ENCODE measurements at regions not wholly inside any gene's neighbourhood (a gene's known extent, or its start where the extent isn't known, plus 50 kb on each side); places are given as distances from the start of the nearest gene placed in this dataset.

DNA sequence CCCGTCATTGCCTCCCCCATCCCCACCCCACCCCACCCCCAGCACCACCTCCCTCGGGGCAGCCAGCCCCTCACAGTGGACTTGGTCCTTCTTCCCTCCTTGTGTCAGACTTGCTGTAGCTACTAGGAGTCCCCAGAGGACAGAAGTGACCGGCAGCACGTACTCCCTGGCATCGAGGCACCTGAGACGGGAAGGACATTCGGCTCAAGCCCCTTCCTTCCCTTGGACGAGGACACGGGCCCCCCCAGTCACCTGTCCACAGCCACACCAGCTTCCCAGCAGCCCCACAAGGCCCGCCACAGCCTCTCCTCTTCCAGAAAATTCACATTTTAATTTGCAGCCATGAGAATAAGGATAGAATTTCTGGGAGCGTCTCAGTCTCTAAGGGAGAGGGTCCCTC is 267.8 kb upstream of the SHH start:
- H4K20me1 ChIP-seq (ENCODE audit: insufficient read depth): no peaks in the 10 kb centered on the region
- DNase-seq: no peak
- H3K36me3 ChIP-seq (ENCODE audit: low read depth): no peaks in the 10 kb centered on the region
- in situ Hi-C loops (cut with MboI): no loop called here
- no peaks in the 10 kb centered on the region for H3K27me3 ChIP-seq (replicated peaks; ENCODE audit: insufficient read depth)
- H3K9ac ChIP-seq: no peak overlapping the region
- H3K9me3 ChIP-seq (ENCODE audit: low read depth): no peaks in the 10 kb centered on the region
- 32 to 35% methylated on average over 9 to 11 of the region's 11 CpGs for WGBS, 2 experiments (ENCODE audit: low coverage in 1 of 2, low lambda C conversion rate in 2 of 2, missing lambda C conversion rate in 2 of 2)
- H3K27ac ChIP-seq: no peak overlapping the region
- H2AFZ ChIP-seq: no peak overlapping the region
- no peak overlapping the region for H3K4me3 ChIP-seq
- H3F3A ChIP-seq (ENCODE audit: insufficient read depth): no peaks in the 10 kb centered on the region
- no peaks in the 10 kb centered on the region for H3K9me2 ChIP-seq (ENCODE audit: insufficient read depth)
- H3K4me2 ChIP-seq (ENCODE audit: unreplicated experiment): no peak overlapping the region
- no peak for TF ChIP-seq EZH2 (IDR thresholded peaks at IDR 0.05; ENCODE audit: insufficient read depth, poor library complexity, severe bottlenecking)
- H3K79me2 ChIP-seq (ENCODE audit: insufficient read depth): no peaks in the 10 kb centered on the region
- H3K4me1 ChIP-seq (ENCODE audit: insufficient read depth): no peaks in the 10 kb centered on the region

DNA sequence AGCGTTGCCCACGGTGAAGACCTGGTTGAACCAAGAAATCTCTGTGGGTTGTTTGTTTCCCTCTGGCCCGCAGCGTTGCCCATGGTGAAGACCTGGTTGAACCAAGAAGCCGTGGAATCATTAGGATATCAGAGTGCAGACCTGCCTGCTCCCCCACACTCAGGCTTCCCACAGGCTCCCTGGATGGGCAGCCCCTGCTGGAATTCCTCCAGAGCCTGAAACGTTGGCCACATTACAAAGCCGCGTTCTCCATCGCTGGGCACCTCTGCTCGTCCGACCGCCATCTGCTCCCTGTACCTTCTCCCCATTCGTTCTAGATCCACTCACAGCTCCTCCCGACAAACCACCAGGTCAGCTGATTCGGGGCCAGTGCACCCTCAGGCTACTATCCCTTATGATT is 266.9 kb upstream of the SHH start:
- WGBS, 2 experiments (ENCODE audit: low coverage in 1 of 2, low lambda C conversion rate in 2 of 2, missing lambda C conversion rate in 2 of 2): 31 to 35% methylated on average over 15 of the region's 15 CpGs
- TF ChIP-seq EZH2 (IDR thresholded peaks at IDR 0.05; ENCODE audit: insufficient read depth, poor library complexity, severe bottlenecking) (no peak), EZH2phosphoT487 (IDR thresholded peaks at IDR 0.05; ENCODE audit: insufficient read depth, low read depth) (no peak)
- H3K9ac ChIP-seq: no peak overlapping the region
- no peak overlapping the region for H2AFZ ChIP-seq
- no peaks in the 10 kb centered on the region for H3K9me3 ChIP-seq (ENCODE audit: low read depth)
- no peaks in the 10 kb centered on the region for H3F3A ChIP-seq (ENCODE audit: insufficient read depth)
- no peaks in the 10 kb centered on the region for H3K79me2 ChIP-seq (ENCODE audit: insufficient read depth)
- H3K4me1 ChIP-seq (ENCODE audit: insufficient read depth): no peaks in the 10 kb centered on the region
- DNase-seq: no peak
- in situ Hi-C loops (cut with MboI): no loop called here
- H3K36me3 ChIP-seq (ENCODE audit: low read depth): no peaks in the 10 kb centered on the region
- no peaks in the 10 kb centered on the region for H3K9me2 ChIP-seq (ENCODE audit: insufficient read depth)
- no peak overlapping the region for H3K4me2 ChIP-seq (ENCODE audit: unreplicated experiment)
- no peak overlapping the region for H3K4me3 ChIP-seq
- H4K20me1 ChIP-seq (ENCODE audit: insufficient read depth): no peaks in the 10 kb centered on the region
- H3K27ac ChIP-seq: no peak overlapping the region
- no peaks in the 10 kb centered on the region for H3K27me3 ChIP-seq (replicated peaks; ENCODE audit: insufficient read depth)

DNA sequence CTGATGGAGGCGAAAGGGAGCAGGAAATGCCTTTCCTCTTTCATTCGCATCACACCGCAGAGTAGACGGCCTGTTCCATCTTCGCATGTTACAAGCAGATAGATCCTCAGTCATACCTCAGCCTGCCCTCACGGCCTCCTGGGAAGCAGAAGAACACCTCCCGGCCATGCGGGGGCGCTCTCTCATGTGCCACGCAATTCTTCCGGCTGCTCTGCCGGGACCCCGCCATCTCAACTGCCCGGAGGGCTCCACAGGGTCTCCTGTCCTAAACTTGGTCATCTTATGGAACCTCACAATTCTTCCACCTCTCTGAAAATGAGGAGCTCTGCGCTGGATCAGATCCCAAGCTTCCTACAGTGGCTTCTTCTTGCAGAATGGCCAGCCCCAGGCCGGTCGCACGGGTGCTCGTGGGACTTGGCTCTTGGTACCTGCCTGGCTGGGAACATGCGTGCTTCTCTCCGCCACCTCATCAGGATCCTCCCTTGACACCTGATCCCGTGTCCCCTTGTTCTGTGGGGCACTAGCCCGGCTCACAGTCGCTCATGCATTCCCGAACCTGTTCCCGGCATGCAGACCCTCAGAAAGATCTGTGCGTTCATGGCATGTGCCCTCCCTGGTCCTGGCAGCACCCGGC is 262.8 kb upstream of the SHH start:
- H3K4me1 ChIP-seq (ENCODE audit: insufficient read depth): no peaks in the 10 kb centered on the region
- 54 to 56% methylated on average over 28 of the region's 28 CpGs for WGBS, 2 experiments (ENCODE audit: low coverage in 1 of 2, low lambda C conversion rate in 2 of 2, missing lambda C conversion rate in 2 of 2)
- no peak overlapping the region for H3K27ac ChIP-seq
- no peaks in the 10 kb centered on the region for H3K9me3 ChIP-seq (ENCODE audit: low read depth)
- no peaks in the 10 kb centered on the region for H4K20me1 ChIP-seq (ENCODE audit: insufficient read depth)
- no peaks in the 10 kb centered on the region for H3K79me2 ChIP-seq (ENCODE audit: insufficient read depth)
- no peak overlapping the region for H3K4me3 ChIP-seq
- H3F3A ChIP-seq (ENCODE audit: insufficient read depth): no peaks in the 10 kb centered on the region
- no peaks in the 10 kb centered on the region for H3K9me2 ChIP-seq (ENCODE audit: insufficient read depth)
- H3K27me3 ChIP-seq (replicated peaks; ENCODE audit: insufficient read depth): no peaks in the 10 kb centered on the region
- H2AFZ ChIP-seq: no peak overlapping the region
- no peak for DNase-seq
- no peak overlapping the region for H3K4me2 ChIP-seq (ENCODE audit: unreplicated experiment)
- no peak overlapping the region for H3K9ac ChIP-seq
- TF ChIP-seq EZH2 (IDR thresholded peaks at IDR 0.05; ENCODE audit: insufficient read depth, poor library complexity, severe bottlenecking) (no peak), EZH2phosphoT487 (IDR thresholded peaks at IDR 0.05; ENCODE audit: insufficient read depth, low read depth) (no peak)
- no peaks in the 10 kb centered on the region for H3K36me3 ChIP-seq (ENCODE audit: low read depth)
- in situ Hi-C loops (cut with MboI): no loop called here

DNA sequence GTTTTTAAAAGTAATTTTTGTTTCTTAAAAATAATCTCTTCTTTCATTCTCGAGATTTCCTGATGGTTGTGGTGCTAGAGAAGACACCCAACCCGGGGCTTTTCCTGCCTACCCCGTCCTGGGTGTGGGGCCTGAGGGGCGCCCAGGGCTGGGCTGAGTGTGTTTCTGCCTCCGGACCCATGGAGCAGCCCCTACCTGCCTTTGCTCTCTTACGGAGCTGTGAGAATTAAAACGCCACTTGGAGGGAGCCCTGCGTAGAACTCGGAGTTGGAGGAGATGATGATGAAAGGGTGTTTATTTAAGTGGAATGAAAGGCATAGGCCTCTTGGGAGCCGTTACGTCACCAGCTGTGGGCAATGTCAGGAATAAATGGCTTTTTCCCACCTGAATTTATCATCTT is 261.8 kb upstream of the SHH start:
- no peaks in the 10 kb centered on the region for H3K79me2 ChIP-seq (ENCODE audit: insufficient read depth)
- H3F3A ChIP-seq (ENCODE audit: insufficient read depth): no peaks in the 10 kb centered on the region
- in situ Hi-C loops (cut with MboI): no loop called here
- H3K9me3 ChIP-seq (ENCODE audit: low read depth): no peaks in the 10 kb centered on the region
- H3K9me2 ChIP-seq (ENCODE audit: insufficient read depth): no peaks in the 10 kb centered on the region
- no peaks in the 10 kb centered on the region for H3K4me1 ChIP-seq (ENCODE audit: insufficient read depth)
- no peak overlapping the region for H2AFZ ChIP-seq
- no peaks in the 10 kb centered on the region for H3K36me3 ChIP-seq (ENCODE audit: low read depth)
- no peaks in the 10 kb centered on the region for H3K27me3 ChIP-seq (replicated peaks; ENCODE audit: insufficient read depth)
- no peak overlapping the region for H3K9ac ChIP-seq
- no peak for TF ChIP-seq EZH2phosphoT487 (IDR thresholded peaks at IDR 0.05; ENCODE audit: insufficient read depth, low read depth)
- no peak for TF ChIP-seq EZH2 (IDR thresholded peaks at IDR 0.05; ENCODE audit: insufficient read depth, poor library complexity, severe bottlenecking)
- no peak for DNase-seq
- H4K20me1 ChIP-seq (ENCODE audit: insufficient read depth): no peaks in the 10 kb centered on the region
- no peak overlapping the region for H3K27ac ChIP-seq
- H3K4me2 ChIP-seq (ENCODE audit: unreplicated experiment): no peak overlapping the region
- H3K4me3 ChIP-seq: no peak overlapping the region
- 25 to 30% methylated on average over 11 of the region's 11 CpGs for WGBS, 2 experiments (ENCODE audit: low coverage in 1 of 2, low lambda C conversion rate in 2 of 2, missing lambda C conversion rate in 2 of 2)

All from GM23248 (cell line).